Fibroblast of upper back skin (primary cell): ENCODE measurements at regions not wholly inside any gene's neighbourhood (a gene's known extent, or its start where the extent isn't known, plus 50 kb on each side); places are given as distances from the start of the nearest gene placed in this dataset.
"Not testable (repeated sequence)": the region's sequence is repeated elsewhere in the genome, so short reads cannot be mapped to it uniquely, and the experiment has no call there.

Experiments
- DNase-seq: peaks from one replicate; pipeline ENCODE4 v3.0.0-alpha.2; 2013

GRCh38 chr3:73179601-73180000, 118.1 kb downstream of the EBLN2 start:
- DNase-seq = peak; percentile 4

- DNase-seq = no peak
Measured at GRCh38 chr3:73186741-73187140, 125.3 kb downstream of the EBLN2 start.

GRCh38 chr3:73187328-73187727, 125.9 kb downstream of the EBLN2 start:
- DNase-seq = no peak

GRCh38 chr3:73188707-73189106, 127.2 kb downstream of the EBLN2 start:
- DNase-seq = peak; percentile 13

GRCh38 chr3:73192036-73192738, 130.7 kb downstream of the EBLN2 start:
- DNase-seq = no peak

GRCh38 chr3:73193943-73194342, 132.5 kb downstream of the EBLN2 start:
- DNase-seq = not testable (repeated sequence)

- no peak for DNase-seq
Measured at GRCh38 chr3:73197187-73197586, 135.7 kb downstream of the EBLN2 start.

GRCh38 chr3:73203101-73203500, 141.6 kb downstream of the EBLN2 start:
- no peak for DNase-seq

GRCh38 chr3:73203633-73204032, 142.2 kb downstream of the EBLN2 start:
- DNase-seq = no peak

- no peak for DNase-seq
Measured at GRCh38 chr3:73204841-73205240, 143.4 kb downstream of the EBLN2 start.

GRCh38 chr3:73206030-73206429, 144.6 kb downstream of the EBLN2 start:
- DNase-seq = no peak

- no peak for DNase-seq
Measured at GRCh38 chr3:73207946-73208440, 146.5 kb downstream of the EBLN2 start.

GRCh38 chr3:73210759-73211158, 149.3 kb downstream of the EBLN2 start:
- DNase-seq = no peak

GRCh38 chr3:73212683-73213082, 151.2 kb downstream of the EBLN2 start:
- no peak for DNase-seq

GRCh38 chr3:73213896-73214295, 152.4 kb downstream of the EBLN2 start:
- DNase-seq = peak; percentile 62

GRCh38 chr3:73214846-73215245, 153.4 kb downstream of the EBLN2 start:
- DNase-seq = peak; percentile 43

- DNase-seq = peak; percentile 65
Measured at GRCh38 chr3:73215281-73215680, 153.8 kb downstream of the EBLN2 start.

GRCh38 chr3:73215901-73216300, 154.4 kb downstream of the EBLN2 start:
- peak; percentile 28 for DNase-seq

- peak; percentile 28 for DNase-seq
Measured at GRCh38 chr3:73216310-73216709, 154.9 kb downstream of the EBLN2 start.

GRCh38 chr3:73222126-73222525, 160.7 kb downstream of the EBLN2 start:
- no peak for DNase-seq

GRCh38 chr3:73225146-73225855, 163.8 kb downstream of the EBLN2 start:
- DNase-seq = no peak

GRCh38 chr3:73225991-73226390, 164.5 kb downstream of the EBLN2 start:
- DNase-seq = no peak

- no peak for DNase-seq
Measured at GRCh38 chr3:73228000-73228399, 166.5 kb downstream of the EBLN2 start.

- peak; percentile 14 for DNase-seq
Measured at GRCh38 chr3:73228437-73228836, 167.0 kb downstream of the EBLN2 start.
